ENCODE measurements at regions not wholly inside any gene's neighbourhood (a gene's known extent, or its start where the extent isn't known, plus 50 kb on each side); places are given as distances from the start of the nearest gene placed in this dataset.
"Not testable (repeated sequence)": the region's sequence is repeated elsewhere in the genome, so short reads cannot be mapped to it uniquely, and the experiment has no call there.

- no peak for FAIRE-seq
Measured at GRCh38 chr18:42486271-42486670, 531.2 kb downstream of the PIK3C3 start.

GRCh38 chr18:42508683-42509296 is 553.8 kb downstream of the PIK3C3 start:
- FAIRE-seq: no peak

GRCh38 chr18:42509750-42510415 is 554.8 kb downstream of the PIK3C3 start:
- no peak for FAIRE-seq

- FAIRE-seq: no peak
Measured at GRCh38 chr18:42510540-42510939, 555.5 kb downstream of the PIK3C3 start.

- no peak for FAIRE-seq
Measured at GRCh38 chr18:42513441-42513840, 558.4 kb downstream of the PIK3C3 start.

- no peak for FAIRE-seq
Measured at GRCh38 chr18:42514512-42514911, 559.5 kb downstream of the PIK3C3 start.

GRCh38 chr18:42517896-42518295 is 562.9 kb downstream of the PIK3C3 start:
- FAIRE-seq: no peak

GRCh38 chr18:42518331-42518730 is 563.3 kb downstream of the PIK3C3 start:
- not testable (repeated sequence) for FAIRE-seq

- no peak for FAIRE-seq
Measured at GRCh38 chr18:42520138-42520537, 565.1 kb downstream of the PIK3C3 start.

GRCh38 chr18:42525905-42526304 is 570.9 kb downstream of the PIK3C3 start:
- FAIRE-seq: no peak

GRCh38 chr18:42527766-42528165 is 572.7 kb downstream of the PIK3C3 start:
- no peak for FAIRE-seq

GRCh38 chr18:42530276-42530675 is 575.2 kb downstream of the PIK3C3 start:
- FAIRE-seq: no peak

- no peak for FAIRE-seq
Measured at GRCh38 chr18:42532119-42532518, 577.1 kb downstream of the PIK3C3 start.

- no peak for FAIRE-seq
Measured at GRCh38 chr18:42533009-42533575, 578.1 kb downstream of the PIK3C3 start.

- FAIRE-seq: no peak
Measured at GRCh38 chr18:42533616-42534015, 578.6 kb downstream of the PIK3C3 start.

- no peak for FAIRE-seq
Measured at GRCh38 chr18:42534313-42534712, 579.3 kb downstream of the PIK3C3 start.

- FAIRE-seq: no peak
Measured at GRCh38 chr18:42536442-42536841, 579.0 kb downstream of the RIT2 start.

GRCh38 chr18:42537291-42537690 is 578.2 kb downstream of the RIT2 start:
- FAIRE-seq: no peak

GRCh38 chr18:42544901-42545300 is 570.6 kb downstream of the RIT2 start:
- FAIRE-seq: no peak

GRCh38 chr18:42545825-42546224 is 569.7 kb downstream of the RIT2 start:
- no peak for FAIRE-seq

GRCh38 chr18:42548493-42548892 is 567.0 kb downstream of the RIT2 start:
- no peak for FAIRE-seq

GRCh38 chr18:42549596-42549995 is 565.9 kb downstream of the RIT2 start:
- FAIRE-seq: no peak

GRCh38 chr18:42552559-42552958 is 562.9 kb downstream of the RIT2 start:
- not testable (repeated sequence) for FAIRE-seq

GRCh38 chr18:42559069-42559690 is 556.3 kb downstream of the RIT2 start:
- no peak for FAIRE-seq
